Endodermal cell (in vitro differentiated cells): ENCODE measurements at regions not wholly inside any gene's neighbourhood (a gene's known extent, or its start where the extent isn't known, plus 50 kb on each side); places are given as distances from the start of the nearest gene placed in this dataset.

ENCODE experiments used
- DNase-seq: peaks from one replicate; pipeline ENCODE4 v3.0.0-alpha.2; 2017
- H3K27ac ChIP-seq: 2 replicates; pipeline ENCODE4 v1.5.1; 2013; ENCODE audit warnings: mild to moderate bottlenecking, low read depth, low read length, moderate library complexity
- H3K27me3 ChIP-seq: 2 replicates; pipeline ENCODE4 v1.6.1; 2013; ENCODE audit warnings: mild to moderate bottlenecking, low read length, moderate library complexity; ENCODE audit not compliant: insufficient read depth, control insufficient read depth, poor library complexity, severe bottlenecking
- H3K36me3 ChIP-seq: 2 replicates; pipeline ENCODE4 v1.7.0; 2013; ENCODE audit warnings: mild to moderate bottlenecking, low read length, moderate library complexity; ENCODE audit not compliant: control insufficient read depth, insufficient read depth
- H3K4me1 ChIP-seq: one replicate; pipeline ENCODE4 v1.7.0; 2013; ENCODE audit warnings: low read length; ENCODE audit not compliant: control insufficient read depth, insufficient read depth
- H3K4me3 ChIP-seq: 2 replicates; pipeline ENCODE4 v1.5.1; 2013; ENCODE audit warnings: mild to moderate bottlenecking, low read length, moderate library complexity
- H3K9ac ChIP-seq: 2 replicates; pipeline ENCODE4 v1.6.1; 2013; ENCODE audit warnings: mild to moderate bottlenecking, low read length, moderate library complexity; ENCODE audit not compliant: poor library complexity, severe bottlenecking; ENCODE audit errors: extremely low read depth
- H3K9me3 ChIP-seq: 2 replicates; pipeline ENCODE4 v1.6.1; 2013; ENCODE audit warnings: mild to moderate bottlenecking, low read length, moderate library complexity; ENCODE audit not compliant: control insufficient read depth
- H3K27ac Mint-ChIP-seq: 2 replicates; pipeline ENCODE4 v1.8.0; 2020; ENCODE audit warnings: mixed read lengths
- H3K27me3 Mint-ChIP-seq: 2 replicates; pipeline ENCODE4 v1.8.0; 2021; ENCODE audit warnings: mild to moderate bottlenecking, mixed read lengths; ENCODE audit not compliant: insufficient read depth
- H3K36me3 Mint-ChIP-seq: 2 replicates; pipeline ENCODE4 v1.8.0; 2020; ENCODE audit warnings: low read depth, mixed read lengths
- H3K4me1 Mint-ChIP-seq: 2 replicates; pipeline ENCODE4 v1.8.0; 2020; ENCODE audit warnings: mixed read lengths
- H3K4me3 Mint-ChIP-seq: 2 replicates; pipeline ENCODE4 v1.8.0; 2020; ENCODE audit warnings: mild to moderate bottlenecking, moderate library complexity, mixed read lengths
- H3K9me3 Mint-ChIP-seq: 2 replicates; pipeline ENCODE4 v1.8.0; 2020; ENCODE audit warnings: mild to moderate bottlenecking, mixed read lengths
- CTCF ChIP-seq: fragments of 200-600 bp; sonication (generic); conservative IDR thresholded peaks from 2 replicates; pipeline ENCODE4 v1.5.0; 2021; ENCODE audit warnings: antibody characterized with exemption, mild to moderate bottlenecking
- WGBS, 2 experiments: methylation state at CpG; one replicate each; pipeline versions ENCODE4 v1.1.5 to v1.1.7; 2013; ENCODE audit warnings: missing lambda C conversion rate in 2 of 2, mixed read lengths in 1 of 2; ENCODE audit not compliant: insufficient coverage in 1 of 2, insufficient read length in 1 of 2; 5-methylcytosine and 5-hydroxymethylcytosine counted together

GRCh38 chr13:85543144-85543543 is 256.1 kb downstream of the SLITRK6 start:
- no peaks in the 10 kb centered on the region for H3K36me3 ChIP-seq
- no peaks in the 10 kb centered on the region for H3K27me3 ChIP-seq
- TF ChIP-seq CTCF, result no peak
- H3K9ac ChIP-seq, result no peak overlapping the region
- Mint-ChIP-seq H3K27me3 (no peaks in the 10 kb centered on the region), H3K4me3 (no peak overlapping the region), H3K9me3 (no peaks in the 10 kb centered on the region), H3K27ac (no peak overlapping the region), H3K4me1 (no peaks in the 10 kb centered on the region), H3K36me3 (no peaks in the 10 kb centered on the region)
- H3K4me1 ChIP-seq, result no peaks in the 10 kb centered on the region
- no peaks in the 10 kb centered on the region for H3K9me3 ChIP-seq
- no peak for DNase-seq
- H3K27ac ChIP-seq, result no peak overlapping the region
- WGBS, 2 experiments, result 94 to 95% methylated on average over 2 of the region's 2 CpGs
- H3K4me3 ChIP-seq, result no peak overlapping the region

GRCh38 chr13:85541476-85541875 is 257.7 kb downstream of the SLITRK6 start:
- Histone ChIP-seq H3K4me3 (no peak overlapping the region), H3K9ac (no peak overlapping the region), H3K27ac (no peak overlapping the region), H3K36me3 (no peaks in the 10 kb centered on the region), H3K4me1 (no peaks in the 10 kb centered on the region), H3K27me3 (no peaks in the 10 kb centered on the region), H3K9me3 (no peaks in the 10 kb centered on the region)
- 90 to 94% methylated on average over 2 of the region's 2 CpGs for WGBS, 2 experiments
- Mint-ChIP-seq H3K4me3 (no peak overlapping the region), H3K27me3 (no peaks in the 10 kb centered on the region), H3K4me1 (no peaks in the 10 kb centered on the region), H3K9me3 (no peaks in the 10 kb centered on the region), H3K27ac (no peak overlapping the region), H3K36me3 (no peaks in the 10 kb centered on the region)
- TF ChIP-seq CTCF, result no peak
- DNase-seq, result no peak

- Histone ChIP-seq H3K4me3 (no peak overlapping the region), H3K9me3 (no peaks in the 10 kb centered on the region), H3K9ac (no peak overlapping the region), H3K4me1 (no peaks in the 10 kb centered on the region), H3K27me3 (no peaks in the 10 kb centered on the region), H3K36me3 (no peaks in the 10 kb centered on the region), H3K27ac (no peak overlapping the region)
- no peak overlapping the region for H3K27ac Mint-ChIP-seq
- TF ChIP-seq CTCF, result no peak
- H3K4me3 Mint-ChIP-seq, result no peak overlapping the region
- H3K27me3 Mint-ChIP-seq, result no peaks in the 10 kb centered on the region
- H3K36me3 Mint-ChIP-seq, result no peaks in the 10 kb centered on the region
- no peaks in the 10 kb centered on the region for H3K4me1 Mint-ChIP-seq
- whole genome bisulfite sequencing, 2 experiments, result 89 to 94% methylated on average over 2 to 4 of the region's 4 CpGs
- no peaks in the 10 kb centered on the region for H3K9me3 Mint-ChIP-seq
- DNase-seq, result no peak
Observed at GRCh38 chr13:85538957-85539356, 260.3 kb downstream of the SLITRK6 start.
